Skeletal muscle tissue (tissue), 3 donors: ENCODE measurements at regions not wholly inside any gene's neighbourhood (a gene's known extent, or its start where the extent isn't known, plus 50 kb on each side); places are given as distances from the start of the nearest gene placed in this dataset.

Source experiments
- H3K27ac ChIP-seq: one replicate; pipeline ENCODE4 v1.7.0; 2013; ENCODE audit warnings: mild to moderate bottlenecking, low read depth, low read length, inconsistent platforms
- H3K27me3 ChIP-seq, 3 donors: one replicate each; pipeline ENCODE4 v1.7.0; 2013; ENCODE audit warnings: low read length in 3 of 3; ENCODE audit not compliant: control insufficient read depth in 3 of 3, insufficient read depth in 3 of 3
- H3K36me3 ChIP-seq, 3 donors: one replicate each; pipeline ENCODE4 v1.7.0; 2013; ENCODE audit warnings: low read length in 3 of 3; ENCODE audit not compliant: control insufficient read depth in 3 of 3, insufficient read depth in 3 of 3
- H3K4me1 ChIP-seq, 3 donors: one replicate each; pipeline ENCODE4 v1.7.0; 2013; ENCODE audit warnings: low read length in 3 of 3, mild to moderate bottlenecking in 3 of 3; ENCODE audit not compliant: control insufficient read depth in 3 of 3, insufficient read depth in 3 of 3
- H3K4me3 ChIP-seq, 3 donors: one replicate each; pipeline ENCODE4 v1.7.0; 2013; ENCODE audit warnings: low read length in 3 of 3
- H3K9ac ChIP-seq, 3 donors: one replicate each; pipeline ENCODE4 v1.7.0; 2013; ENCODE audit warnings: low read length in 3 of 3, mild to moderate bottlenecking in 3 of 3, moderate library complexity in 2 of 3, low read depth in 1 of 3
- H3K9me3 ChIP-seq, 3 donors: one replicate each; pipeline ENCODE4 v1.7.0; 2013; ENCODE audit warnings: low read length in 3 of 3; ENCODE audit not compliant: control insufficient read depth in 3 of 3
- donor health status: Osteomylitis.

GRCh38 chr2:82109418-82109817, 1804.9 kb upstream of the LRRTM1 start:
- H3K27me3 ChIP-seq: no peaks in the 10 kb centered on the region
- no peaks in the 10 kb centered on the region for H3K36me3 ChIP-seq
- no peaks in the 10 kb centered on the region for H3K4me1 ChIP-seq
- H3K27ac ChIP-seq: no peak overlapping the region
- no peak overlapping the region for H3K4me3 ChIP-seq
- H3K9ac ChIP-seq: no peak overlapping the region
- no peaks in the 10 kb centered on the region for H3K9me3 ChIP-seq

GRCh38 chr2:82098617-82099016, 1794.1 kb upstream of the LRRTM1 start:
- Histone ChIP-seq H3K4me3 (no peak overlapping the region), H3K4me1 (no peaks in the 10 kb centered on the region), H3K9me3 (no peaks in the 10 kb centered on the region), H3K27ac (no peak overlapping the region), H3K27me3 (no peaks in the 10 kb centered on the region), H3K9ac (no peak overlapping the region), H3K36me3 (no peaks in the 10 kb centered on the region)

- H3K4me1 ChIP-seq: no peaks in the 10 kb centered on the region
- H3K4me3 ChIP-seq: no peak overlapping the region
- no peaks in the 10 kb centered on the region for H3K9me3 ChIP-seq
- no peak overlapping the region for H3K9ac ChIP-seq
- no peaks in the 10 kb centered on the region for H3K36me3 ChIP-seq
- H3K27ac ChIP-seq: no peak overlapping the region
- H3K27me3 ChIP-seq: no peaks in the 10 kb centered on the region
Observed at GRCh38 chr2:82089518-82089917, 1785.0 kb upstream of the LRRTM1 start.

- Histone ChIP-seq H3K36me3 (no peaks in the 10 kb centered on the region), H3K4me3 (no peak overlapping the region), H3K4me1 (no peaks in the 10 kb centered on the region), H3K9ac (no peak overlapping the region), H3K27me3 (no peaks in the 10 kb centered on the region), H3K27ac (no peak overlapping the region), H3K9me3 (no peaks in the 10 kb centered on the region)
Observed at GRCh38 chr2:82084679-82085392, 1780.3 kb upstream of the LRRTM1 start.

GRCh38 chr2:82075875-82076274, 1771.3 kb upstream of the LRRTM1 start:
- H3K4me1 ChIP-seq: no peaks in the 10 kb centered on the region
- H3K9ac ChIP-seq: no peak overlapping the region
- no peak overlapping the region for H3K27ac ChIP-seq
- H3K27me3 ChIP-seq: no peaks in the 10 kb centered on the region
- no peaks in the 10 kb centered on the region for H3K36me3 ChIP-seq
- no peaks in the 10 kb centered on the region for H3K9me3 ChIP-seq
- no peak overlapping the region for H3K4me3 ChIP-seq

- H3K27me3 ChIP-seq: no peaks in the 10 kb centered on the region
- H3K4me1 ChIP-seq: no peaks in the 10 kb centered on the region
- no peaks in the 10 kb centered on the region for H3K9me3 ChIP-seq
- H3K9ac ChIP-seq: no peak overlapping the region
- no peak overlapping the region for H3K4me3 ChIP-seq
- H3K27ac ChIP-seq: no peak overlapping the region
- no peaks in the 10 kb centered on the region for H3K36me3 ChIP-seq
Observed at GRCh38 chr2:82062463-82062862, 1757.9 kb upstream of the LRRTM1 start.

GRCh38 chr2:82055846-82056245, 1751.3 kb upstream of the LRRTM1 start:
- no peak overlapping the region for H3K27ac ChIP-seq
- no peaks in the 10 kb centered on the region for H3K27me3 ChIP-seq
- no peak overlapping the region for H3K9ac ChIP-seq
- no peaks in the 10 kb centered on the region for H3K36me3 ChIP-seq
- H3K4me1 ChIP-seq: no peaks in the 10 kb centered on the region
- H3K9me3 ChIP-seq: no peaks in the 10 kb centered on the region
- H3K4me3 ChIP-seq: no peak overlapping the region

- H3K4me3 ChIP-seq: no peak overlapping the region
- peaks cover 0 to 3% (median 0%) of the 10 kb centered on the region in 3 donors for H3K9me3 ChIP-seq
- no peaks in the 10 kb centered on the region for H3K27me3 ChIP-seq
- no peak overlapping the region for H3K27ac ChIP-seq
- H3K9ac ChIP-seq: no peak overlapping the region
- H3K4me1 ChIP-seq: no peaks in the 10 kb centered on the region
- H3K36me3 ChIP-seq: no peaks in the 10 kb centered on the region
Observed at GRCh38 chr2:82043867-82044266, 1739.3 kb upstream of the LRRTM1 start.

- Histone ChIP-seq H3K4me1 (no peaks in the 10 kb centered on the region), H3K27me3 (no peaks in the 10 kb centered on the region), H3K9ac (no peak overlapping the region), H3K36me3 (no peaks in the 10 kb centered on the region), H3K27ac (no peak overlapping the region), H3K4me3 (no peak overlapping the region), H3K9me3 (no peaks in the 10 kb centered on the region)
Observed at GRCh38 chr2:82027921-82028615, 1723.5 kb upstream of the LRRTM1 start.

GRCh38 chr2:82023710-82024109, 1719.2 kb upstream of the LRRTM1 start:
- no peaks in the 10 kb centered on the region for H3K27me3 ChIP-seq
- H3K36me3 ChIP-seq: no peaks in the 10 kb centered on the region

More at GRCh38 chr2:82023710-82024109, 1719.2 kb upstream of the LRRTM1 start:
- no peak overlapping the region for H3K9ac ChIP-seq
- H3K4me3 ChIP-seq: no peak overlapping the region
- no peaks in the 10 kb centered on the region for H3K4me1 ChIP-seq
- H3K9me3 ChIP-seq: no peaks in the 10 kb centered on the region
- H3K27ac ChIP-seq: no peak overlapping the region
